Esophagus squamous epithelium (tissue), 5 donors: ENCODE measurements at regions not wholly inside any gene's neighbourhood (a gene's known extent, or its start where the extent isn't known, plus 50 kb on each side); places are given as distances from the start of the nearest gene placed in this dataset.

Source experiments
- DNase-seq: peaks from one replicate; lab custom pipeline; 2025; lab: John Stamatoyannopoulos, UW
- H3K27ac ChIP-seq, 4 donors: fragments of 200-600 bp; sonication (generic); one replicate each; pipeline ENCODE4 v1.5.1; 2016 to 2019; ENCODE audit warnings: mild to moderate bottlenecking in 1 of 4
- H3K27me3 ChIP-seq, 4 donors: fragments of 200-600 bp; sonication (generic); 1 replicate in 3 of 4; 2 replicates in 1 of 4; pipeline versions ENCODE4 v1.5.1 to v1.6.0; 2017 to 2021; ENCODE audit warnings: antibody characterized with exemption in 1 of 4
- H3K36me3 ChIP-seq, 3 donors: fragments of 200-600 bp; sonication (generic); one replicate each; pipeline ENCODE4 v1.5.1; 2016 to 2019
- H3K4me1 ChIP-seq, 3 donors: fragments of 200-600 bp; sonication (generic); one replicate each; pipeline ENCODE4 v1.5.1; 2017 to 2019
- H3K4me3 ChIP-seq, 4 donors: fragments of 200-600 bp; sonication (generic); 1 replicate in 3 of 4; 2 replicates in 1 of 4; pipeline ENCODE4 v1.5.1; 2016 to 2019; ENCODE audit warnings: mild to moderate bottlenecking in 2 of 4, moderate library complexity in 1 of 4
- H3K9me3 ChIP-seq, 3 donors: fragments of 200-600 bp; sonication (generic); one replicate each; pipeline ENCODE4 v1.5.1; 2016 to 2019
- CTCF ChIP-seq, 6 experiments: fragments of 450-650 bp in 4 of 6; fragments of 200-600 bp in 2 of 6; sonication (generic) in 2 of 6; IDR thresholded peaks; one replicate each; pipeline ENCODE4 v1.5.1; 2016 to 2019; ENCODE audit warnings: antibody characterized with exemption in 6 of 6, mild to moderate bottlenecking in 4 of 6, moderate library complexity in 4 of 6
- POLR2A ChIP-seq, 4 donors: fragments of 450-650 bp; IDR thresholded peaks; one replicate each; pipeline ENCODE4 v1.6.1; 2017; ENCODE audit warnings: antibody characterized with exemption in 4 of 4, mild to moderate bottlenecking in 4 of 4, moderate library complexity in 3 of 4
- WGBS, 2 donors: methylation state at CpG; one replicate each; pipeline ENCODE4 v1.1.5; 2018; 5-methylcytosine and 5-hydroxymethylcytosine counted together
- intact Hi-C: fragments of 100-400 bp; cut with DNase I; formaldehyde crosslinking; loops from one replicate; pipeline ENCODE4 v1.15.0; 2022
- donor health status: DM: yes; HTN: yes; CAD: no.

GRCh38 chr5:131081913-131082488, 83.1 kb downstream of the HINT1 start:
- no peaks in the 10 kb centered on the region for H3K27me3 ChIP-seq
- TF ChIP-seq CTCF (IDR thresholded peaks at IDR 0.05), result no peak
- TF ChIP-seq POLR2A (IDR thresholded peaks at IDR 0.05), result no peak
- no peak overlapping the region for H3K4me3 ChIP-seq
- DNase-seq, result no peak
- no peaks in the 10 kb centered on the region for H3K36me3 ChIP-seq
- no peaks in the 10 kb centered on the region for H3K4me1 ChIP-seq
- H3K9me3 ChIP-seq, result peaks cover 0 to 2% (median 0%) of the 10 kb centered on the region in 3 donors
- H3K27ac ChIP-seq, result no peak overlapping the region
- intact Hi-C loops, result no loop called here
- WGBS, 2 donors, result 62 to 64% methylated on average over 2 of the region's 2 CpGs

- H3K27ac ChIP-seq, result no peak overlapping the region
- no peak overlapping the region for H3K4me3 ChIP-seq
- intact Hi-C loops, result no loop called here
- 66 to 71% methylated on average over 3 of the region's 3 CpGs for WGBS, 2 donors
- TF ChIP-seq CTCF (IDR thresholded peaks at IDR 0.05) (no peak), POLR2A (IDR thresholded peaks at IDR 0.05) (no peak)
- no peaks in the 10 kb centered on the region for H3K4me1 ChIP-seq
- no peaks in the 10 kb centered on the region for H3K9me3 ChIP-seq
- no peaks in the 10 kb centered on the region for H3K27me3 ChIP-seq
- no peaks in the 10 kb centered on the region for H3K36me3 ChIP-seq
- no peak for DNase-seq
Measured at GRCh38 chr5:131081374-131081773, 83.7 kb downstream of the HINT1 start.

- no peaks in the 10 kb centered on the region for H3K27me3 ChIP-seq
- 56 to 80% methylated on average over 2 of the region's 2 CpGs for WGBS, 2 donors
- no peak for TF ChIP-seq POLR2A (IDR thresholded peaks at IDR 0.05)
- TF ChIP-seq CTCF (IDR thresholded peaks at IDR 0.05), result no peak
- no peak for DNase-seq
- intact Hi-C loops, result no loop called here
- H3K36me3 ChIP-seq, result no peaks in the 10 kb centered on the region
- no peak overlapping the region for H3K4me3 ChIP-seq
- no peak overlapping the region for H3K27ac ChIP-seq
- no peaks in the 10 kb centered on the region for H3K4me1 ChIP-seq
- H3K9me3 ChIP-seq, result no peaks in the 10 kb centered on the region
Measured at GRCh38 chr5:131079232-131079631, 85.8 kb downstream of the HINT1 start.

GRCh38 chr5:131068893-131069643, 96.0 kb downstream of the HINT1 start:
- Histone ChIP-seq H3K27ac (no peak overlapping the region), H3K36me3 (no peaks in the 10 kb centered on the region), H3K4me3 (no peak overlapping the region), H3K4me1 (no peaks in the 10 kb centered on the region), H3K9me3 (peaks cover 0 to 11% (median 4%) of the 10 kb centered on the region in 3 donors), H3K27me3 (no peaks in the 10 kb centered on the region)
- TF ChIP-seq POLR2A (IDR thresholded peaks at IDR 0.05), result no peak
- TF ChIP-seq CTCF (IDR thresholded peaks at IDR 0.05), result no peak
- 50 to 57% methylated on average over 2 of the region's 2 CpGs for WGBS, 2 donors
- intact Hi-C loops, result no loop called here
- no peak for DNase-seq

- intact Hi-C loops, result no loop called here
Measured at GRCh38 chr5:131068076-131068475, 97.0 kb downstream of the HINT1 start.

More at GRCh38 chr5:131068076-131068475, 97.0 kb downstream of the HINT1 start:
- H3K4me3 ChIP-seq, result no peak overlapping the region
- no peak overlapping the region for H3K27ac ChIP-seq
- TF ChIP-seq CTCF (IDR thresholded peaks at IDR 0.05), result no peak
- no peak for TF ChIP-seq POLR2A (IDR thresholded peaks at IDR 0.05)
- WGBS, 2 donors, result 86 to 89% methylated on average over 3 of the region's 3 CpGs
- H3K4me1 ChIP-seq, result no peaks in the 10 kb centered on the region
- no peaks in the 10 kb centered on the region for H3K36me3 ChIP-seq
- no peak for DNase-seq
- no peaks in the 10 kb centered on the region for H3K27me3 ChIP-seq
- peaks cover 0 to 11% (median 4%) of the 10 kb centered on the region in 3 donors for H3K9me3 ChIP-seq
